IPS-18c (cell line): ENCODE measurements at regions not wholly inside any gene's neighbourhood (a gene's known extent, or its start where the extent isn't known, plus 50 kb on each side); places are given as distances from the start of the nearest gene placed in this dataset.

Source experiments
- H3K4me3 ChIP-seq: 2 replicates; pipeline ENCODE4 v1.7.0; 2013; ENCODE audit warnings: low read depth, mild to moderate bottlenecking, low read length, moderate library complexity; ENCODE audit not compliant: insufficient read depth
- H3K9me3 ChIP-seq: one replicate; pipeline ENCODE4 v1.6.1; 2013; ENCODE audit warnings: mild to moderate bottlenecking, low read length, moderate library complexity; ENCODE audit not compliant: control insufficient read depth, insufficient read depth

DNA sequence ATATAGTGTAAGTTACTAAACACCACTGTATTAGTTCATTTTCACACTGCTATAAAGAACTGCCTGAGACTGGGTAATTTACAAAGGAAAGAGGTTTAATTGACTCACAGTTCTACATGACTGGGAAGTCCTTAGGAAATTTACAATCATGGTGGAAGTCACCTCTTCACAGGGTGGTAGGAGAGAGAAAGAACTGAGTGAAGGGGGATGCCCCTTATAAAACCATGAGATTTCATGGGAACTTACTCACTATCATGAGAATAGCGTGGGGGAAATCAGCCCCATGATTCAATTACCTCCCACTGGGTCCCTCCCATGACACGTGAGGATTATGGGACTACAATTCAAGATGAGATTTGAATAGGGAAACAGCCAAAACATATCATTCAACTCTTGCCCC is 618.0 kb downstream of the NYAP2 start:
- peaks cover 7% of the 10 kb centered on the region for H3K9me3 ChIP-seq
- H3K4me3 ChIP-seq, result no peak overlapping the region

DNA sequence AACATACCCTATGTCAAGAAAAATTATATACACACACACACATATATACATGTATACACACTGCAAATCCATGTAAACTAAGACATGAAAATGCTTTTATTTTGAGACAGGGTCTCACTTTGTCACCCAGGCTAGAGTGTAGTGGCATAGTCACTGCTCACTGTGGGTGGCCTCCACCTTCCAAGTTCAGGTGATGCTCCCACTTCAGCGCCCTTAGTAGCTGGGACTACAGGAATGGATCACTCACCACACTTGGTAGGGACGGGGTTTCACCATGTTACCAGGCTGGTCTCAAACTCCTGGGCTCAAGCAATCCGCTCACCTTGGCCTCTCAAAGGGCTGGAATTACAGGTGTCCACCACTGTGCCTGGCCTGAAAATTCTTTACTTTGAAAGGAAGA is 617.6 kb downstream of the NYAP2 start:
- H3K4me3 ChIP-seq, result no peak overlapping the region
- peaks cover 7% of the 10 kb centered on the region for H3K9me3 ChIP-seq

DNA sequence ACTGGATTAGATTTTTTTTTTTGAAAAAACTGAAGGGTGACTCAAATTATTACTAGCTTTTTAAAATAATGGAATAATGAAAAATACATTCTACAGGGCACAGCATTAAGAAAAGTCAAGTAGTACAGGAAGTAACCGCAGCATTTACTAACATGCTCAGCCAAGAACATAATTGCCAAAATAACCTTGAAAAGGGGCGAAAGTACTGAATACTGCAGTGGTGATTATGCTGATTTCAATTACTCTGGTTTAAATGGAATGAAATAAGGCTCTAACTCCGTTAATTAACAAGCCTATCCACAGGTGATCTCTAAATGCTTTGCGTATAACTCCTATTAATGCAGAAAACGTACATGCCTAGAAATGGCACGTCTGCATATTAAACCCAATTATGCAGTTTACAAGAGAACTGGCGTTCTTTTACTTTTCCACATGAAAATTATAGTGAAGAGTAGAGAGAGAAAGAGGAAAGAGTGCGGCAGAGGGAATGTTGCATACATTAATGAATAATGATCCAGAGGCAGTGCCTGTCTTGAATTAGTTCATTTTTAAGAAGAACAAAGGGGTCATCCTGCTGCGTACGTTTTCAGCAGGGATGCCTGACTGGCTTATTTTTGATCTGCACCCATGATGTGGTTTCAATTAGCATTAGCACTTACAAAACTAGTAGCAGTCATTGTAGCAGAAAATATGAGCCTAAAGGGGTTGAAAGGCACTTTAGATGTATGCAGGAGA is 612.4 kb downstream of the NYAP2 start:
- H3K9me3 ChIP-seq, result no peaks in the 10 kb centered on the region
- H3K4me3 ChIP-seq, result no peak overlapping the region

DNA sequence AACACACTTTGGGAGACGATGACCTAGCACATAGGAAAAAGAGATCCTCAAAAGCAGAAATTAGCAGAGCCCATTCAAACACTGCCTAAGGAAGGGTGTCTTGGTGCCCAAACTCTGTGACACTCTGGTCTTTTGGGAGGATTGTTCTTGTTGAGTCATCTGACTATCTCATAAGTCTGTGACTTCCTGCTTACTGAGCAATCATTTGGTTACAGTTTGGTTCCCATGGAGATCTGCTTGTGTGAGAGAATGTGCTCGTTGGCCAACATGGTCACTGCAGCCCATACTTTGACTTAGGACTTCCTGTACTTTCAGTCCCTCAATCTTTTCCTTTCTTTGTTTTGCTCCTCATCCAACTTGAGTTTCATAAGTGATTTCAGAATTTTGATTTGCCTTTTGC is 602.9 kb downstream of the NYAP2 start:
- Histone ChIP-seq H3K4me3 (no peak overlapping the region), H3K9me3 (no peaks in the 10 kb centered on the region)

DNA sequence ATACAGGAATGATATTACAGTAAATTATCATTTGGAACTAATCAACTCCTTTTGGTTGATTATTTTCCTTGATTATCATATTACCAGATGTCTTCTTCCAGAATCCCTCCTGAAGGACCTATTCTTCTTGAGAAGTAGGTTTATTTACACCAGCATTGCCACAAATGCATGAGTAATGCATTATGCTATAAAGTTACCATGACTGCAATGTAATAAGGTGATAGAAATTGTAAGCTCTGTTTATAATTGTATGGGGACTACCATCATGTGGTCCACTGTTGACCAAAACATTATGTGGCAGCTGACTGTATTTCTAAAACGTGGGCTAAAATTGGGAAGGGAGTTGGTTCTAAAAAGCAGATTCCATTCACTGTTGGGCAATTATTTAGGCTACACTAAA is 602.2 kb downstream of the NYAP2 start:
- H3K4me3 ChIP-seq, result no peak overlapping the region

DNA sequence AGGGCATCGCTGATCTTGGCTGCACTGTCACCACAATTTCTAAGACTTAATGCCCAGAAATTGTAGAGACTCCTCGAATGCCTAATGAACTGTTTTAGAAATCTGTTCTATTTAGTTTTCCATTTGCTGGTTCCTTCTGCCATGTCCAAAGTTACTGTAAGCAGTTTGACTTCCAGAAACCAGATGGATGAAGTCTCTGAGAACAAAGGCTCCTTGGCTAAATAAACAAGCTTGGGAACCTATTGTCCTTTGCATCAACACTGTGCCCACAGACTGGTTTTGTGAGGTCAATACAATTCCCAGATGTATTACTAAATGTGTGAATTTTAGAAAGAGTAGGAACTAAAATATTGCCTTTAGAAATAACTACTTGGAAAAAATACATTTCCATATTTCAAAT is 600.2 kb downstream of the NYAP2 start:
- no peak overlapping the region for H3K4me3 ChIP-seq

More for the DNA sequence above, 602.2 kb downstream of the NYAP2 start:
- H3K9me3 ChIP-seq, result no peaks in the 10 kb centered on the region

DNA sequence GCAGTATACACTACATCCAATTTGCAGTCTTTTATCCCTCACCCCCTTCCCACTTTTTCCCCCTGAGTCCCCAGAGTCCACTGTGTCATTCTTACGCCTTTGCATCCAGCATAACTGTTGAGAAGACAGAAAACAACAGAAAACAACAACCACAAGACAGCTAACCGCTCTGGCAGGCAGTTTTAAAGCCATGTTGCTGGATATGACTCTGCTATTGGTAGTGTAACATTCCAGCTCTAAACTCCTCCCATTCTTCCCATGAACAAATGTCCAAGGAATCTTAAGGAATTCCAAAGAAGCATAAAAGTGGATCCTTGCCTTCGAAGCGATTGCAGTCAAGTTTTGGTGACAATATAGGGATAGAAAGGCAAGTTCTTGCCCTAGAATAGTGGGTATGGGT is 599.1 kb downstream of the NYAP2 start:
- Histone ChIP-seq H3K4me3 (no peak overlapping the region), H3K9me3 (no peaks in the 10 kb centered on the region)

More for the DNA sequence above, 600.2 kb downstream of the NYAP2 start:
- H3K9me3 ChIP-seq, result no peaks in the 10 kb centered on the region

DNA sequence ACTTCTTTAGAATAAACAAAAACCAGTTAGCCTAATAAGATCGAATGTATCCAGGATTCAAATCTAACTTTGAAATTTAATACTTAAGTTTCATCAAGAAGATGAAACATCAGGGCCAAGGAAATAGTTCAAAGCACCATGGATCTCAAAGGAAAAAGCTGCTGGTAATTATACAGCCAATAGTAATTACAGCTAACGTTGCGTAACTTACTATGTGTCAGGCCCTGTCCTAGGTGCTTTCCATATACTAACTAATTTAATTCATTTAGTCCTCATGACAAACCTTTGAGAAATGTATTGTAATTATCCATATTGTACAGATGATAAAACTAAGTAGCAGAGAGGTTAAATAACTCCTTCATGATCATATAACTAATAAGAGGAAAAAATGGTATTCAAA is 598.6 kb downstream of the NYAP2 start:
- Histone ChIP-seq H3K4me3 (no peak overlapping the region), H3K9me3 (no peaks in the 10 kb centered on the region)

DNA sequence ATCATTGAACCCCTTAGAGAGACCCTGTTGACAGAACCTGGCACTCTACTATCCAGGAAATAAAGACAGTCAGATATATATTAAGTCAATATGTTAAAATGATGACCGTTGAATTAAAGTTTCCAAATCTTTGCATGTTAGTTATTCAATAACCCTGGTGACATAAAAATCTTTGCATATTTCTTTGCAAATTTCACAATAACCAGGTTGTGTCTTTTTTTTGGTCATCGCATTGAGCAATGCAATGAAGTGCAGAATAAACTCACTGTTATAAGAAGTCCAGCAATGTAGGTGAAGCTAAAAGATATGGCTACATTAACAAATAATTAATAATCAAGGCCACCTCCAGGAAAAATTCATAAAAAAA is 596.9 kb downstream of the NYAP2 start:
- Histone ChIP-seq H3K9me3 (no peaks in the 10 kb centered on the region), H3K4me3 (no peak overlapping the region)

DNA sequence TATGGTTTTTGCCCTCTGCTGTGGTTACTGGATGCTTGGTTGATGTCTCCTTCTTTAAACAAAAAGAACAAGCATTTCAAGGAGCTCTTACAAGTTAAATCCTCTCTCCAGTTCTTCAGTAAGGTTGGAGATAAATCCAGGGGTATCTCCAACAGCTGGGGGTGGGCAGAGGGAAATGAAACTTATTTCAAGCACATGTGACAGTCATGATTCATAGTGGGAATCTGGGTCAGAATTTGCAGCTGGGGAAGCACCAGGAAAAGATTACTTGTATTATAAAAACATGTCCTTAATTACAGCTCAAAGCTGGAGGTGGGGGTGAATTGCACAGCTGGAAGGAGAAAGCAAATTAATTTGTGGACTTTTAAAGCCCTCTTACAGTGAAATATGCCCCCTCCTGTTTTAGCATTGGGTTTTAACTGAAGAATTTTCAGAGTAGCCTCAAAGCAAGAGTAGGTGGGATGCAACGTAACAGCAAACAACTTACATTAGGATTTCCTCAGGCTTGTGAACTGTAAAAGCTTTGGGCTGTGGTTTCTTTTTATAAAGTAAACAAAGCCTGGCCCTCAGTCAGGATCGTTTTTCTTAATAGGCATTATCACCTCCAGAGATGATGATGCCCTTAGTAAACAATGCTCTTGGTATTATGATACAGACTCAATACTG is 596.4 kb downstream of the NYAP2 start:
- no peaks in the 10 kb centered on the region for H3K9me3 ChIP-seq
- H3K4me3 ChIP-seq, result no peak overlapping the region

DNA sequence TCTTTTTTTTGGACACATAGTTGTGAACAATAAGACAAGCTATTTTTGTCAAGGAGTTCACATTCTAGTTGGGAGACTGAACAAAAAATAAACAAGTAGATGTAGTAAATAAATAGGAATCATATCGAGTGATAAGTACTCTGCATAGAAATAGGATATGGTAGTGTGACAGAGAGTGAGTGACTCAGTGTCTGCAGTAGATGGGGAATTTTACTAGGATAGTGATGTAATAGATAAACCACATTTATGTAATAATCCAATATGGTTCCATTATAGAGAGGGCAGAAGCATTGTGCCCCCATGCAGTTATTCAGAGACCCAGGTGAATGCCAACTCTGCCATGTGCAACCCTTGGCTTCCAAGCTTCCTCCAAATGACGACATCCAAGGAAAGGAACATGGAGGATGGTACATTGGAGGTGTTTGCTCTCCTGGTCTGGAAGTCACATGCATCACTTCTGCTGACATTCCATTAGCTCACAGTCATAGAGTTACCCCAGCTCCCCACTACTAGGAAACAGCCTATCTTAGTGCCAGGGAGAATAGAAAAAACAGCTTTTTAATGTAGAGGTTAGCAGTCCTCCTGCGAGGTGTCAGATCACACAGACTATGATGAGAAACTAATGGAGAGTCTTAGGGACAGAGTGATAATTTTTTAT is 595.4 kb downstream of the NYAP2 start:
- no peak overlapping the region for H3K4me3 ChIP-seq
- H3K9me3 ChIP-seq, result no peaks in the 10 kb centered on the region

DNA sequence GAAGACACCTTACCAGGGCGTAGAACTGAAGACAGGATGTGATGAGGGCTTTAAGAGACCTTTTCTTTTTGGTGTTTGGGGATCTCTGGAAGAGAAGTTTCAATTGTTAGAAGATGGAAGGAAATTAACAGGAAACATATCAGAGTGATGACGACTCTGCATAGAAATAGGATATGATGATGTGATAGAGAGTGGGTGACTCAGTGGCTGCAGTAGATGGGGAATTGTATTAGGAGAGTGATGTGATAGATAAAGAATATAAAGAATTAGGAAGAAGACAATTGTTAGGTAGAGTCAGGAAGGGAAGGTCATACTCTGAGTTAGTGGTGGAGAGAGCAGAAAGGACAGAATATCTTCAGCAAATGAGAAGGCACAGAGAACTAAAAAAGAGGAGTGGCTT is 593.9 kb downstream of the NYAP2 start:
- Histone ChIP-seq H3K9me3 (no peaks in the 10 kb centered on the region), H3K4me3 (no peak overlapping the region)

DNA sequence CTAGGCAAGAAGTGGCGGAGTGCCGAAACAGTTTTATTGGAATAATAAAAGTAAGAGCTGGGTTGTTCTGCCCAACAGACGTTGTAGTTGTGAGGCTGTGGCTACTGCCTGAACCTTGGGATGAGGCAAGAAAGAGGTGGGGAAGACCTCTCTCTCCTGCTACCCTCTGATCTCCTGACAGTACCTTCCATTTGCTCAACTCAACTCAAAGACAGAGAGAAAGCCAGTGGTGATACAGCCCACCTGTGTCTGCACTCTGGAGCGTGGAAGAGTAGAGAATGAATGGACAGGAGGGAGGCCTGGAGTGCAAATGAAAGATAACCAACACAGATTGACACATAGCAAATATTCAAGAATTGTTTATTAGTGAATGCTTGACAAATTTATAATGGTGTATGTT is 590.3 kb downstream of the NYAP2 start:
- Histone ChIP-seq H3K9me3 (no peaks in the 10 kb centered on the region), H3K4me3 (no peak overlapping the region)

DNA sequence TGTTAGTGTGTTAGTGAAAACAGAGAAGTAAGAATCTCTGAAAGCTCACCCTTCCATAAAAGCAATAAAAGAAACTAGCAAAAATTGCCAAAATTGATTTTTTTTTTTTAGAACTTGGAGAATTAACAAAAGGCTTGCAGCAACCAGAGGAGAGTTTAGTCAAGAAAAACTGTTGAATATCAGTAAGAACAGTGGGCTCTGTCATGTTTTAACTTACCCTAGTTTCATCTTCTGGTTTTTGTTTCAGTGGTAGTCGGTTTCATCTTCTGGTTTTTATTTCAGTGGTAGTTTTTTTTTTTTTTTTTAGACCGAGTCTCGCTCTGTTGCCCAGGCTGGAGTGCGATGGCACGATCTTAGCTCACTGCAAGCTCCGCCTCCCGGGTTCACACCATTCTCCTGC is 580.9 kb downstream of the NYAP2 start:
- H3K4me3 ChIP-seq, result no peak overlapping the region
- H3K9me3 ChIP-seq, result no peaks in the 10 kb centered on the region

DNA sequence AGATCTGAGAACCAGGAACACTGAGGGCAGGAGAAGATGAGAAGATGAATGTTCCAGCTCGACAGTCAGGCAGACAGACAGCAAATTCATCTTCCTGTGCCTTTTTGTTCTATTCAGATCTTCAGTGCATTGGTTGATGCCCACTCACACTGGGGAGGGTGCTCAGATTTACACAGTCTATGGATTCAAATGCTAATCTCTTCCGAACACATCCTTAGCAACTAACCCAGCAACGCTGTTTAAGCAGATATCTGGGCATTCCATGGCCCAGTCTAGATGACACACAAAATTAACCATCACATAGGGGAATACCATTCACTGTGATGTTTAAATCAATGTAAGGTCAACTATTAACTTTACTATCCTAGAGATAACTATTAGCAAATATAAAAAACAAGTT is 571.9 kb downstream of the NYAP2 start:
- Histone ChIP-seq H3K9me3 (peaks cover 2% of the 10 kb centered on the region), H3K4me3 (no peak overlapping the region)

DNA sequence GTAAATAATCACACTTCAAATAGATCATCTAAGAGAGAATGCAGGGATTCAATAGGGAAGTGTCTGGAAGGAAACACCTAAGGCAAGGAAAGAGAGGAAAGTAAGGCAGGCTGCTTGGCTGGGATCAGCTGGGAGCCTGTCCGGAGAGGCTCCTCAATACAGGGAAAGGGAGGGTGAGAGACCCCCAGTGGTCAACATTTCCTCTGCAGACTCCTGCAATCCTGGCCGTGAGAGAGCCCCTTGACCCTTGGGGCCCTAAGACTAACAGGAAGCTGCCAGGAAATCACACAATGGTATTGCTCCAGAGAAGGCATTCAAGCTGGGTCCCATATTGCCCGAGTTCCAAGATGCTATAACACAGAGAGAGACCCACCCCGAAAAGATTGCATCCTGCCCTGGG is 549.4 kb downstream of the NYAP2 start:
- Histone ChIP-seq H3K9me3 (no peaks in the 10 kb centered on the region), H3K4me3 (no peak overlapping the region)

DNA sequence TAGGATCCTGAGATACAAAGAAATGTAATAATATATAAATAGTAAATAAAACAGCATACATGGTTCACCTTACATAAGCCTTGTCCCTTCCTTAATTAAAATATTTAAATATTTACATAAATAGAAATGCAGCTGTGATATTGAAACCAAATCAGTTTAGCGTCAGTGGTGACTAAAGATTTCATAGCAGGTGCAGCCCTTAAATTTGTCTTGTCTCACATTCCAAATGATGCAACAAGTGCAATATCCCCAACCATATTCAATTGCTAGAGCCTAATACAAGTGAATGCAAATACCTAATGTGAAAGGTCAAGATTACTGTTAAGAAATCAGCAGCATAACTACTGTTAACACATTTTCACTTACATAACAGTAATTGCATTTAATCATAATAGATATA is 539.5 kb downstream of the NYAP2 start:
- no peaks in the 10 kb centered on the region for H3K9me3 ChIP-seq
- H3K4me3 ChIP-seq, result no peak overlapping the region

DNA sequence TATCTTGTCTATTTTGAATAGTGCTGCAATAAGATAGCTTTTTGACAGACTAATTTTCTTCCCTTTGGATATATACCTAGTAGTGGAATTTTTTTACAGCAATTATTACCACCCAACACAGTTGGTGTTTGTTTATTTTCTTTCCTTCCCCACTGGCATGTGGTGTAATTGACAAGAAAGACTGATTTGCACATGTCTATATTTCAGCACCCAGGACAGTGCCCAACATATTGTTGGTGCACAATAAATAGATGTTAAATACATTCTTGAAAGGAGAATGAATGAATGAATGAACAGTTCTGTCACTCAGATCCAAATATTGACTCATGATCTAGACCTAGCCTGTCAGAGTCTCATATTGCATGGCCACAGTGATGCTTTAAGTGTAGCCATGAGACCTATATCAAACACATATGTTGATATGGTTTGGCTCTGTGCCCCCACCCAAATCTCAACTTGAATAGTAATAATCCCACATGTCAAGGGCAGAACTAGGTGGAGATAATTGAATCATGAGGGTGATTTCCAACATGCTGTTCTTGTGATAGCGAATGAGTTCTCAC is 538.2 kb downstream of the NYAP2 start:
- H3K4me3 ChIP-seq, result no peak overlapping the region
- H3K9me3 ChIP-seq, result no peaks in the 10 kb centered on the region
